Brain microvascular endothelial cell (primary cell): ENCODE measurements at regions not wholly inside any gene's neighbourhood (a gene's known extent, or its start where the extent isn't known, plus 50 kb on each side); places are given as distances from the start of the nearest gene placed in this dataset.
A peak's percentile ranks its signal among the peaks of the same experiment; 100 is the strongest.

ENCODE experiments used
- DNase-seq: peaks from one replicate; pipeline ENCODE4 v3.0.0-alpha.2; 2020
- H3K27ac ChIP-seq: fragments of 250-450 bp; sonication (Bioruptor Pico); 2 replicates; pipeline ENCODE4 v1.5.1; 2020; ENCODE audit warnings: mild to moderate bottlenecking, moderate library complexity
- H3K27me3 ChIP-seq: fragments of 250-450 bp; sonication (Bioruptor Pico); replicated peaks from 2 replicates; pipeline ENCODE4 v1.5.1; 2020; ENCODE audit warnings: mild to moderate bottlenecking
- H3K36me3 ChIP-seq: fragments of 250-450 bp; sonication (Bioruptor Pico); replicated peaks from 2 replicates; pipeline ENCODE4 v1.5.1; 2020; ENCODE audit warnings: mild to moderate bottlenecking
- H3K4me3 ChIP-seq: 2 replicates; pipeline ENCODE4 v1.5.1; 2011; ENCODE audit warnings: low read depth, mild to moderate bottlenecking, control low read depth, low read length, moderate library complexity
- in situ Hi-C: cut with HindIII; loops from 2 replicates; pipeline ENCODE4 v1.10.0; 2017; ENCODE audit warnings: low sequenced_read_pairs, low pct_ligation_motif_present
- TF ChIP-seq, protein P1 (sequence below): IDR thresholded peaks from 2 replicates; pipeline ENCODE4 v1.5.1; 2011; ENCODE audit warnings: low read depth, mild to moderate bottlenecking, moderate library complexity, low read length, control low read depth, inconsistent platforms; ENCODE audit errors: missing control alignments

GRCh38 chr9:108787690-108788048 lies 68.1 kb downstream of the ACTL7B start:
- no peak overlapping the region for H3K4me3 ChIP-seq
- H3K27ac ChIP-seq: no peak overlapping the region
- H3K36me3 ChIP-seq: no peaks in the 10 kb centered on the region
- peaks cover 3% of the 10 kb centered on the region for H3K27me3 ChIP-seq
- TF ChIP-seq, protein P1, sequence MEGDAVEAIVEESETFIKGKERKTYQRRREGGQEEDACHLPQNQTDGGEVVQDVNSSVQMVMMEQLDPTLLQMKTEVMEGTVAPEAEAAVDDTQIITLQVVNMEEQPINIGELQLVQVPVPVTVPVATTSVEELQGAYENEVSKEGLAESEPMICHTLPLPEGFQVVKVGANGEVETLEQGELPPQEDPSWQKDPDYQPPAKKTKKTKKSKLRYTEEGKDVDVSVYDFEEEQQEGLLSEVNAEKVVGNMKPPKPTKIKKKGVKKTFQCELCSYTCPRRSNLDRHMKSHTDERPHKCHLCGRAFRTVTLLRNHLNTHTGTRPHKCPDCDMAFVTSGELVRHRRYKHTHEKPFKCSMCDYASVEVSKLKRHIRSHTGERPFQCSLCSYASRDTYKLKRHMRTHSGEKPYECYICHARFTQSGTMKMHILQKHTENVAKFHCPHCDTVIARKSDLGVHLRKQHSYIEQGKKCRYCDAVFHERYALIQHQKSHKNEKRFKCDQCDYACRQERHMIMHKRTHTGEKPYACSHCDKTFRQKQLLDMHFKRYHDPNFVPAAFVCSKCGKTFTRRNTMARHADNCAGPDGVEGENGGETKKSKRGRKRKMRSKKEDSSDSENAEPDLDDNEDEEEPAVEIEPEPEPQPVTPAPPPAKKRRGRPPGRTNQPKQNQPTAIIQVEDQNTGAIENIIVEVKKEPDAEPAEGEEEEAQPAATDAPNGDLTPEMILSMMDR: no peak
- in situ Hi-C loops: no loop called here
- DNase-seq: no peak

- TF ChIP-seq, protein P1: no peak
- Histone ChIP-seq H3K36me3 (no peaks in the 10 kb centered on the region), H3K27ac (no peak overlapping the region), H3K27me3 (peaks cover 4% of the 10 kb centered on the region), H3K4me3 (no peak overlapping the region)
- in situ Hi-C loops: no loop called here
- DNase-seq: peak; percentile 25
Measured at GRCh38 chr9:108786901-108787689, 68.7 kb downstream of the ACTL7B start.

DNA sequence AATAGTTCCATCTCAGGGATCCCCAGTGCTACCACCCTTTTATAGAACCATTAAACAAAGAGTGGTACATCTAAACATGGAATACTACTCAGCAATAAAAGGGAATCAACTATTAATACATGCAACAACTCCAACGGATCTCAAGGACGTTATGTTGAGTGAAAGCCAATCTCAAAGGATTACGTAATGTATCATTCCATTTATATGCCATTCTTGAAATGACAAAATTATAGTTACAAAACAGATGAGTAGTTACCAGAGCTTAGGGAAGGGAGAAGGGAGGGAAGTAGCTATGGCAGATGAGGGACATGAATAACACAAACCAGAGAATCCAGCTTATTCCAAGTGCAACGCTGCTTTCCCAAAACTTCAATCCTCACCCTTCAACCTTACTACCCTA lies 69.5 kb downstream of the ACTL7B start:
- Histone ChIP-seq H3K36me3 (no peaks in the 10 kb centered on the region), H3K27me3 (peaks cover 9% of the 10 kb centered on the region), H3K4me3 (no peak overlapping the region), H3K27ac (no peak overlapping the region)
- no peak for DNase-seq
- in situ Hi-C loops: no loop called here
- TF ChIP-seq, protein P1: no peak

DNA sequence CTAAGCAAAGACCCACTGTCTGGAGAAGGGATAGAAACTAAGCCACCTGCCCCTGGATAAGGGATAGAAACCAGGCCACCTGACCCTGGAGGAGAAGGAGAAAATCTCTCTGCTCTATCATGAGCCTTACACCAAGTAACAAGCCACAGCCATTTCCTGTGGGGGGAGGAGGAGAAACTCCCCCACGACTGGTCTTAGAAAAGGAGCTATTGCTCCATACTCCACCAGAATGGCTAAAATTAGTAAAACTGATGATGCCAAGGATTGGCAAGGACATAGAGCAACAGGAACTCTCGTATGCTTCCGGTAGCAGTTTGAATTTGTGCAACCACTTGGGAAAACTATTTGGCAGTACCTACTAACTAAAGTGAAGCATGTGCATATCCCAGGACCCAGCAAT lies 70.8 kb downstream of the ACTL7B start:
- in situ Hi-C loops: no loop called here
- DNase-seq: peak; percentile 24
- TF ChIP-seq, protein P1: no peak
- Histone ChIP-seq H3K4me3 (no peak overlapping the region), H3K27ac (no peak overlapping the region), H3K36me3 (no peaks in the 10 kb centered on the region), H3K27me3 (peaks cover 19% of the 10 kb centered on the region)

GRCh38 chr9:108783731-108784495 lies 71.9 kb downstream of the ACTL7B start:
- in situ Hi-C loops: no loop called here
- Histone ChIP-seq H3K36me3 (no peaks in the 10 kb centered on the region), H3K27ac (no peak overlapping the region), H3K27me3 (peaks cover 30% of the 10 kb centered on the region), H3K4me3 (no peak overlapping the region)
- TF ChIP-seq, protein P1: no peak
- DNase-seq: no peak
